Stomach (tissue), 4 donors: ENCODE measurements at regions not wholly inside any gene's neighbourhood (a gene's known extent, or its start where the extent isn't known, plus 50 kb on each side); places are given as distances from the start of the nearest gene placed in this dataset.

ENCODE experiments used
- POLR2A ChIP-seq, 4 donors: fragments of 450-650 bp; IDR thresholded peaks; one replicate each; pipeline ENCODE4 v1.6.1; 2016; ENCODE audit warnings: antibody characterized with exemption in 4 of 4, control low read depth in 2 of 4, mild to moderate bottlenecking in 1 of 4, moderate library complexity in 1 of 4
- POLR2AphosphoS5 ChIP-seq, 3 donors: sonication (generic); formaldehyde crosslinking; IDR thresholded peaks; one replicate each; pipeline ENCODE4 v1.6.1; 2016; ENCODE audit warnings: antibody characterized with exemption in 3 of 3
- TF ChIP-seq, protein P1 (sequence below), 7 experiments: fragments of 450-650 bp in 4 of 7; fragments of 200-600 bp in 3 of 7; sonication (generic) in 3 of 7; IDR thresholded peaks; one replicate each; pipeline ENCODE4 v1.5.1; 2016 to 2019; ENCODE audit warnings: antibody characterized with exemption in 7 of 7, control low read depth in 2 of 7, mild to moderate bottlenecking in 1 of 7

DNA sequence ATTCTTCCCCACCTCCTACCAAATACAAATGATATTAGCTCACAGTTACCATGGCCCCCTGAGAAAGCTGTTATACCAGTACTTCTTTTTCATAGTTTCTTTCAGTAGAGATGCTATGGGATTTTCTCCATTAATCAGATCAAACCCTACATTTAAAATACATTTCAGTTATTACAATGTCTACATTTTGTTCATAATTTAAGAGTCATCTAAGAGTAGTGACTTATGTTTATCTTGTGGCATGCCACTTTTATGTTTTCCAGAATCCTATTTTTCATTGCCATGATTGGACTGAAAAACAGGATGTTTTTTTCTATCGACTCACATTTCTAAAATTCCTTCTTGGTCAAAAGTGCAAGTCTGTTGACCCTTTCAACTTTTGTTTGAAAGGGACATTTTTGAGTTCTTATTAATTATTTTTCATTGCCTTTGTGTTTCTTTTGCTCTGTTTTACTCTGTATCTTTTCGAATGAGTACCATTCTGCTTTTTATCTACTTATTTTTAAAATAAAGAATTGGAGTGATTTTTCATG is 77.4 kb upstream of the ANXA1 start:
- TF ChIP-seq POLR2A (IDR thresholded peaks at IDR 0.05), result no peak
- TF ChIP-seq, protein P1, sequence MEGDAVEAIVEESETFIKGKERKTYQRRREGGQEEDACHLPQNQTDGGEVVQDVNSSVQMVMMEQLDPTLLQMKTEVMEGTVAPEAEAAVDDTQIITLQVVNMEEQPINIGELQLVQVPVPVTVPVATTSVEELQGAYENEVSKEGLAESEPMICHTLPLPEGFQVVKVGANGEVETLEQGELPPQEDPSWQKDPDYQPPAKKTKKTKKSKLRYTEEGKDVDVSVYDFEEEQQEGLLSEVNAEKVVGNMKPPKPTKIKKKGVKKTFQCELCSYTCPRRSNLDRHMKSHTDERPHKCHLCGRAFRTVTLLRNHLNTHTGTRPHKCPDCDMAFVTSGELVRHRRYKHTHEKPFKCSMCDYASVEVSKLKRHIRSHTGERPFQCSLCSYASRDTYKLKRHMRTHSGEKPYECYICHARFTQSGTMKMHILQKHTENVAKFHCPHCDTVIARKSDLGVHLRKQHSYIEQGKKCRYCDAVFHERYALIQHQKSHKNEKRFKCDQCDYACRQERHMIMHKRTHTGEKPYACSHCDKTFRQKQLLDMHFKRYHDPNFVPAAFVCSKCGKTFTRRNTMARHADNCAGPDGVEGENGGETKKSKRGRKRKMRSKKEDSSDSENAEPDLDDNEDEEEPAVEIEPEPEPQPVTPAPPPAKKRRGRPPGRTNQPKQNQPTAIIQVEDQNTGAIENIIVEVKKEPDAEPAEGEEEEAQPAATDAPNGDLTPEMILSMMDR (IDR thresholded peaks at IDR 0.05), result no peak
- no peak for TF ChIP-seq POLR2AphosphoS5 (IDR thresholded peaks at IDR 0.05)
